ENCODE measurements at regions not wholly inside any gene's neighbourhood (a gene's known extent, or its start where the extent isn't known, plus 50 kb on each side); places are given as distances from the start of the nearest gene placed in this dataset.

GRCh38 chr1:194194724-194195123 is 1008.3 kb upstream of the B3GALT2 start:
- no peak for ATAC-seq (replicated peaks; ENCODE audit: extremely low read depth, poor library complexity, severe bottlenecking)
- no peaks in the 10 kb centered on the region for H3K4me1 Mint-ChIP-seq

GRCh38 chr1:194184974-194185373 is 998.6 kb upstream of the B3GALT2 start:
- Mint-ChIP-seq H3K9me3 (no peaks in the 10 kb centered on the region), H3K27me3 (no peaks in the 10 kb centered on the region), H3K4me3 (no peak overlapping the region), H3K36me3 (ENCODE audit: insufficient read depth) (no peaks in the 10 kb centered on the region), H3K27ac (ENCODE audit: low read depth) (no peak overlapping the region), H3K4me1 (no peaks in the 10 kb centered on the region)
- DNase-seq (ENCODE audit: low spot score in 2 of 2) (no peak), ATAC-seq (replicated peaks; ENCODE audit: extremely low read depth, poor library complexity, severe bottlenecking) (no peak)

More at GRCh38 chr1:194194724-194195123, 1008.3 kb upstream of the B3GALT2 start:
- Mint-ChIP-seq H3K27ac (ENCODE audit: low read depth) (no peak overlapping the region), H3K9me3 (no peaks in the 10 kb centered on the region), H3K36me3 (ENCODE audit: insufficient read depth) (no peaks in the 10 kb centered on the region), H3K27me3 (no peaks in the 10 kb centered on the region), H3K4me3 (no peak overlapping the region)
- no peak for DNase-seq (ENCODE audit: low spot score in 2 of 2)

GRCh38 chr1:194184425-194184824 is 998.0 kb upstream of the B3GALT2 start:
- DNase-seq (ENCODE audit: low spot score in 2 of 2) (no peak), ATAC-seq (replicated peaks; ENCODE audit: extremely low read depth, poor library complexity, severe bottlenecking) (no peak)
- Mint-ChIP-seq H3K36me3 (ENCODE audit: insufficient read depth) (no peaks in the 10 kb centered on the region), H3K4me1 (no peaks in the 10 kb centered on the region), H3K27me3 (no peaks in the 10 kb centered on the region), H3K9me3 (no peaks in the 10 kb centered on the region), H3K27ac (ENCODE audit: low read depth) (no peak overlapping the region), H3K4me3 (no peak overlapping the region)

- H3K36me3 Mint-ChIP-seq (ENCODE audit: insufficient read depth) = no peaks in the 10 kb centered on the region
- no peaks in the 10 kb centered on the region for H3K27me3 Mint-ChIP-seq
- H3K9me3 Mint-ChIP-seq = no peaks in the 10 kb centered on the region
- H3K4me3 Mint-ChIP-seq = no peak overlapping the region
- H3K4me1 Mint-ChIP-seq = no peaks in the 10 kb centered on the region
- ATAC-seq (replicated peaks; ENCODE audit: extremely low read depth, poor library complexity, severe bottlenecking) = no peak
- no peak for DNase-seq (ENCODE audit: low spot score in 2 of 2)
- H3K27ac Mint-ChIP-seq (ENCODE audit: low read depth) = no peak overlapping the region
Measured at GRCh38 chr1:194181845-194182244, 995.4 kb upstream of the B3GALT2 start.

GRCh38 chr1:194176212-194176611 is 989.8 kb upstream of the B3GALT2 start:
- peaks cover 2% of the 10 kb centered on the region for H3K36me3 Mint-ChIP-seq (ENCODE audit: insufficient read depth)
- DNase-seq (ENCODE audit: low spot score in 2 of 2) = no peak

GRCh38 chr1:194175251-194175650 is 988.8 kb upstream of the B3GALT2 start:
- H3K9me3 Mint-ChIP-seq = no peaks in the 10 kb centered on the region

More at GRCh38 chr1:194176212-194176611, 989.8 kb upstream of the B3GALT2 start:
- Mint-ChIP-seq H3K4me1 (no peaks in the 10 kb centered on the region), H3K4me3 (no peak overlapping the region), H3K27ac (ENCODE audit: low read depth) (no peak overlapping the region), H3K9me3 (no peaks in the 10 kb centered on the region), H3K27me3 (no peaks in the 10 kb centered on the region)
- no peak for ATAC-seq (replicated peaks; ENCODE audit: extremely low read depth, poor library complexity, severe bottlenecking)

GRCh38 chr1:194174528-194174927 is 988.1 kb upstream of the B3GALT2 start:
- H3K9me3 Mint-ChIP-seq = no peaks in the 10 kb centered on the region
- no peak for DNase-seq (ENCODE audit: low spot score in 2 of 2)
- H3K36me3 Mint-ChIP-seq (ENCODE audit: insufficient read depth) = peaks cover 2% of the 10 kb centered on the region
- H3K27me3 Mint-ChIP-seq = no peaks in the 10 kb centered on the region
- ATAC-seq (replicated peaks; ENCODE audit: extremely low read depth, poor library complexity, severe bottlenecking) = no peak
- no peak overlapping the region for H3K27ac Mint-ChIP-seq (ENCODE audit: low read depth)
- H3K4me3 Mint-ChIP-seq = no peak overlapping the region
- no peaks in the 10 kb centered on the region for H3K4me1 Mint-ChIP-seq

More at GRCh38 chr1:194175251-194175650, 988.8 kb upstream of the B3GALT2 start:
- Mint-ChIP-seq H3K27ac (ENCODE audit: low read depth) (no peak overlapping the region), H3K4me3 (no peak overlapping the region), H3K4me1 (no peaks in the 10 kb centered on the region), H3K27me3 (no peaks in the 10 kb centered on the region), H3K36me3 (ENCODE audit: insufficient read depth) (peaks cover 2% of the 10 kb centered on the region)
- DNase-seq (ENCODE audit: low spot score in 2 of 2) = no peak
- no peak for ATAC-seq (replicated peaks; ENCODE audit: extremely low read depth, poor library complexity, severe bottlenecking)

GRCh38 chr1:194171596-194171995 is 985.2 kb upstream of the B3GALT2 start:
- Mint-ChIP-seq H3K4me3 (no peak overlapping the region), H3K36me3 (ENCODE audit: insufficient read depth) (peaks cover 2% of the 10 kb centered on the region), H3K4me1 (no peaks in the 10 kb centered on the region), H3K27ac (ENCODE audit: low read depth) (no peak overlapping the region), H3K9me3 (no peaks in the 10 kb centered on the region), H3K27me3 (no peaks in the 10 kb centered on the region)
- DNase-seq (ENCODE audit: low spot score in 2 of 2) = no peak
- ATAC-seq (replicated peaks; ENCODE audit: extremely low read depth, poor library complexity, severe bottlenecking) = no peak

- H3K4me3 Mint-ChIP-seq = no peak overlapping the region
- no peaks in the 10 kb centered on the region for H3K9me3 Mint-ChIP-seq
- no peaks in the 10 kb centered on the region for H3K27me3 Mint-ChIP-seq
- no peak overlapping the region for H3K27ac Mint-ChIP-seq (ENCODE audit: low read depth)
- H3K4me1 Mint-ChIP-seq = no peaks in the 10 kb centered on the region
- no peak for DNase-seq (ENCODE audit: low spot score in 2 of 2)
- H3K36me3 Mint-ChIP-seq (ENCODE audit: insufficient read depth) = peaks cover 2% of the 10 kb centered on the region
- ATAC-seq (replicated peaks; ENCODE audit: extremely low read depth, poor library complexity, severe bottlenecking) = no peak
Measured at GRCh38 chr1:194167956-194168640, 981.7 kb upstream of the B3GALT2 start.

- Mint-ChIP-seq H3K9me3 (no peaks in the 10 kb centered on the region), H3K4me1 (no peaks in the 10 kb centered on the region), H3K36me3 (ENCODE audit: insufficient read depth) (no peaks in the 10 kb centered on the region), H3K4me3 (no peak overlapping the region), H3K27ac (ENCODE audit: low read depth) (no peak overlapping the region), H3K27me3 (no peaks in the 10 kb centered on the region)
- DNase-seq (ENCODE audit: low spot score in 2 of 2) (no peak), ATAC-seq (replicated peaks; ENCODE audit: extremely low read depth, poor library complexity, severe bottlenecking) (no peak)
Measured at GRCh38 chr1:194164755-194165154, 978.3 kb upstream of the B3GALT2 start.

- Mint-ChIP-seq H3K27me3 (no peaks in the 10 kb centered on the region), H3K4me1 (no peaks in the 10 kb centered on the region), H3K36me3 (ENCODE audit: insufficient read depth) (no peaks in the 10 kb centered on the region), H3K9me3 (no peaks in the 10 kb centered on the region), H3K4me3 (no peak overlapping the region), H3K27ac (ENCODE audit: low read depth) (no peak overlapping the region)
- ATAC-seq (replicated peaks; ENCODE audit: extremely low read depth, poor library complexity, severe bottlenecking) (no peak), DNase-seq (ENCODE audit: low spot score in 2 of 2) (no peak)
Measured at GRCh38 chr1:194161591-194161990, 975.2 kb upstream of the B3GALT2 start.

GRCh38 chr1:194159941-194160340 is 973.5 kb upstream of the B3GALT2 start:
- H3K4me3 Mint-ChIP-seq = no peak overlapping the region
- H3K36me3 Mint-ChIP-seq (ENCODE audit: insufficient read depth) = no peaks in the 10 kb centered on the region
- no peak for DNase-seq (ENCODE audit: low spot score in 2 of 2)
- ATAC-seq (replicated peaks; ENCODE audit: extremely low read depth, poor library complexity, severe bottlenecking) = no peak
- no peaks in the 10 kb centered on the region for H3K9me3 Mint-ChIP-seq
- H3K27me3 Mint-ChIP-seq = no peaks in the 10 kb centered on the region
- H3K27ac Mint-ChIP-seq (ENCODE audit: low read depth) = no peak overlapping the region
- H3K4me1 Mint-ChIP-seq = no peaks in the 10 kb centered on the region

GRCh38 chr1:194155962-194156361 is 969.5 kb upstream of the B3GALT2 start:
- no peaks in the 10 kb centered on the region for H3K27me3 Mint-ChIP-seq

More at GRCh38 chr1:194155962-194156361, 969.5 kb upstream of the B3GALT2 start:
- Mint-ChIP-seq H3K36me3 (ENCODE audit: insufficient read depth) (no peaks in the 10 kb centered on the region), H3K9me3 (no peaks in the 10 kb centered on the region), H3K4me3 (no peak overlapping the region), H3K4me1 (peaks cover 4% of the 10 kb centered on the region), H3K27ac (ENCODE audit: low read depth) (no peak overlapping the region)
- DNase-seq (ENCODE audit: low spot score in 2 of 2) (no peak), ATAC-seq (replicated peaks; ENCODE audit: extremely low read depth, poor library complexity, severe bottlenecking) (no peak)
